ENCODE measurements at regions not wholly inside any gene's neighbourhood (a gene's known extent, or its start where the extent isn't known, plus 50 kb on each side); places are given as distances from the start of the nearest gene placed in this dataset.

DNA sequence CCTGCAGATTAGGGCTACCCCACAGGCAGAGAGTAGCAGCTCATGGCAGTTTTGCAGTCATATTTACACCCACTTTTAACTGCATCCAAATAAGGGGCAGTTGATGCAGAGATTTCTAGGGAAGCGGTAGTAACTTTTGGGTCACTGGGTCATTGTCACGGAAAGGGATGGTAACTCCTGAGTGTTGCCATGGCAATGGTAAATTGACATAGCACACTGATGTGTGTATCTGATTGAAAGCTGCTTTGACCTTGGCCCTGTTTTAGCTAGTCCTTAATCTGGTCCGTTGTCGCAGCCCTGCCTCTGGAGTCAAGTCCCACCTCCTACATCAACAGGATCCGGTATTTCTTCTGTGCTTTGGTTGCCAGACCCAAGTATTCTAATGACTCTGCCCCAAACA, 199.1 kb upstream of the TCF21 start:
- TF ChIP-seq, protein P1, sequence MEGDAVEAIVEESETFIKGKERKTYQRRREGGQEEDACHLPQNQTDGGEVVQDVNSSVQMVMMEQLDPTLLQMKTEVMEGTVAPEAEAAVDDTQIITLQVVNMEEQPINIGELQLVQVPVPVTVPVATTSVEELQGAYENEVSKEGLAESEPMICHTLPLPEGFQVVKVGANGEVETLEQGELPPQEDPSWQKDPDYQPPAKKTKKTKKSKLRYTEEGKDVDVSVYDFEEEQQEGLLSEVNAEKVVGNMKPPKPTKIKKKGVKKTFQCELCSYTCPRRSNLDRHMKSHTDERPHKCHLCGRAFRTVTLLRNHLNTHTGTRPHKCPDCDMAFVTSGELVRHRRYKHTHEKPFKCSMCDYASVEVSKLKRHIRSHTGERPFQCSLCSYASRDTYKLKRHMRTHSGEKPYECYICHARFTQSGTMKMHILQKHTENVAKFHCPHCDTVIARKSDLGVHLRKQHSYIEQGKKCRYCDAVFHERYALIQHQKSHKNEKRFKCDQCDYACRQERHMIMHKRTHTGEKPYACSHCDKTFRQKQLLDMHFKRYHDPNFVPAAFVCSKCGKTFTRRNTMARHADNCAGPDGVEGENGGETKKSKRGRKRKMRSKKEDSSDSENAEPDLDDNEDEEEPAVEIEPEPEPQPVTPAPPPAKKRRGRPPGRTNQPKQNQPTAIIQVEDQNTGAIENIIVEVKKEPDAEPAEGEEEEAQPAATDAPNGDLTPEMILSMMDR (IDR thresholded peaks at IDR 0.05; ENCODE audit: control insufficient read depth, insufficient read depth, low read depth, low read length, missing control alignments): no peak
- DNase-seq (ENCODE audit: low read depth): no peak
- no peak overlapping the region for H3K4me3 ChIP-seq (ENCODE audit: control insufficient read depth, low read depth, low read length)

DNA sequence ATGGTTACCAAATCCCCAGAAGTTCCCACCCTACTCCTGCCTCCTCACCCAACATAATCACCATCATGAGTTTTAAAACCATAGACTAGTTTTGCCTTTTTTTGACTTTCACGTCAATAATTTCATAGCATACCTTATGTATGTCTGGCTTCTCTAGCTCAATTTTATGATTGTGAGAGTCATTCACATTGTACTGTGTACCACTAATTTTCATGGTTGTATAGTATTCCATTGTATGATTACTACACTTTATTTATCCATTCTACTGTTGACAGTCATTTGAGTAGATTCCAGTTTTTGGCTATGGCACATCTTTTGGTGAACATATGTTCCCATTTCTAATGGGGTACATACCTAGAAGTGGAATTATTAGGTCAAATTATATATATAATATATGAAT, 195.3 kb upstream of the TCF21 start:
- no peak overlapping the region for H3K4me3 ChIP-seq (ENCODE audit: control insufficient read depth, low read depth, low read length)
- TF ChIP-seq, protein P1 (IDR thresholded peaks at IDR 0.05; ENCODE audit: control insufficient read depth, insufficient read depth, low read depth, low read length, missing control alignments): no peak
- no peak for DNase-seq (ENCODE audit: low read depth)

GRCh38 chr6:133697185-133697584, 191.7 kb upstream of the TCF21 start:
- TF ChIP-seq, protein P1 (IDR thresholded peaks at IDR 0.05; ENCODE audit: control insufficient read depth, insufficient read depth, low read depth, low read length, missing control alignments): no peak

DNA sequence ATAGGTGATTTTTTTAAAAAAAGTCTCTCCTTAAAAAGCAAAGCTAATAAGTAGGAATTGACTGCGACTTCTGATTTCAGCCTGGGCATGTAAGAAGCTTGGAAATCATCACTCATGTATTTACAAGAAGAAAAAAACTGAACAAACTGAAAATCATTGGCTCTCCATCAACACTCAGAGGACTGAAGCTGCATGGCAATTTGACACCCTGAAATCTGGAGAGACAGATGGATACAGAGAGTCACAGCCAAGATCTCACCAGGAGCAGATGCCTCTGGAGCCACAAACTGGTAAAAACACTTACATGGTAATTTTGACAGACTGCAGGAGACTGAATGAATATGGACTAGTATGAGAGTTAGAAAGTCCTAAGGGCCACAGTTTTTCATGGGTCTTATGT, 191.2 kb upstream of the TCF21 start:
- no peak for DNase-seq (ENCODE audit: low read depth)
- H3K4me3 ChIP-seq (ENCODE audit: control insufficient read depth, low read depth, low read length): no peak overlapping the region
- TF ChIP-seq, protein P1 (IDR thresholded peaks at IDR 0.05; ENCODE audit: control insufficient read depth, insufficient read depth, low read depth, low read length, missing control alignments): no peak

More at GRCh38 chr6:133697185-133697584, 191.7 kb upstream of the TCF21 start:
- DNase-seq (ENCODE audit: low read depth): no peak
- H3K4me3 ChIP-seq (ENCODE audit: control insufficient read depth, low read depth, low read length): no peak overlapping the region

DNA sequence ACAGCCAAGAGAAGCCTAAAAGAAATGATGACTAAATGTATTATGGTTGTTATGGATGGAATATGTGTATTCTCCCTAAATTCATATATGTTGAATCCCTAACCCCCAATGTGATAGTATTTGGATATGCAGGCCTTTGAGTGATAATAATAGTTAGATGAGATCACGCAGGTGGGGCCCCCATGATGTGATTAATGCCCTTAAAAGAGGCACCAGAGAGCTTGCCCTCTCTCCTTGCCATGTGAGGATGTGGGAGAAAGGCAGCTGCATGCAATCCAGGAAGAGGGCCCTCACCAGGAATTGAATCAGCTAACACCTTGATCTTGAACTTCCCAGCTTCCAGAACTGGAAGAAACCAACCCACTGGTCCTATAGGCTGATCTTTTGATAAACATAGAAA, 190.6 kb upstream of the TCF21 start:
- TF ChIP-seq, protein P1 (IDR thresholded peaks at IDR 0.05; ENCODE audit: control insufficient read depth, insufficient read depth, low read depth, low read length, missing control alignments): no peak
- DNase-seq (ENCODE audit: low read depth): no peak
- H3K4me3 ChIP-seq (ENCODE audit: control insufficient read depth, low read depth, low read length): no peak overlapping the region

DNA sequence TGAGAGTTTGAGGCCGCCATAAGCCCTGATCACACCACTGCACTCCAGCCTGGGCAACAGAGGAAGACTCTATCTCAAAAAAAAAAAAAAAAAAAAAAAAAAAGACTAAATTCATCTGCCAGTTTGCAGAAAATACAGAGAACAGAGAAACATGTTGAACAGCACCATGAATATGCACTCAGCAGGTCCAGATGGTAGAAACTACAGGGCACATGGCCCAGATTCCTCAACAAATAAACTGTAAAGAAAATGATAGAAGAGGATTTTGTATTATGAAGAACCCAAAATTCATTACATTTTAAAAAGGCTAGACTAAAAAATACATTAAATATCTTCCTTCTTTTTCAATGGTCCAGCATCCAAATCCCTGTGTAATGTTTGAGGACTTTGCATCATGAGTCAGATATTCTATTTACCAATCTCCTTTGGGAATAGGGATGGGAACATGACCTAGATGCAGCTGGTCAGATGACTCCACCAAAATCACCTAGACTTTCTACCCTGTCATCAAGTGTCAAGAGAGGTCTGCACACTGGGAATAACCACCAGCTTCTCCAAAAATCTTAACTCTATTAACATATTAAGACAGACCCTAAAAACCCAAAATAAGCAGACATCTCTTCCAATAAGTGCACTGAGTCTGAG, 189.1 kb upstream of the TCF21 start:
- DNase-seq (ENCODE audit: low read depth): no peak
- TF ChIP-seq, protein P1 (IDR thresholded peaks at IDR 0.05; ENCODE audit: control insufficient read depth, insufficient read depth, low read depth, low read length, missing control alignments): no peak
- H3K4me3 ChIP-seq (ENCODE audit: control insufficient read depth, low read depth, low read length): no peak overlapping the region

Measured in AG09309 (cell line).